ENCODE measurements at regions not wholly inside any gene's neighbourhood (a gene's known extent, or its start where the extent isn't known, plus 50 kb on each side); places are given as distances from the start of the nearest gene placed in this dataset.

DNA sequence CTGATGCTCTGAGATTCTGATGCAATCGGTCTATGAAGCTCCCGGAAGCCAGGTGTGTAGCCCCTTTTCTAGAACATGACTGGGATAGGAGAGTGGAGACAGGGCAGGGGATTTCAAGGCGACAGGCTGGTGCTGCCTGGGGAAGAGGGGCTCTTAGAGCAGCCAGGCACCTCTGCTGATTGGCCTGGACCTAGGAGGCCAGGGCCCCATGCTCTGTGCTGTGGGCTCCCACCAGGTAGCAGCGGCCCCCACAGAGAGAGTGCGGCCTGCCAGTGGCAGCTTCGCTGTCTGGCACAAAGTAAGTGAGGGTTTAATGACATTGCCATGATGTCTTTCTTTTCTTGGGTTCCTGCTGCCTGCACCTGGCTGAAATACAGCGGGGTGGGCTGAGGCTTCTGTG lies 99.4 kb upstream of the PODXL start:
- Mint-ChIP-seq H3K27ac (no peak overlapping the region), H3K4me3 (no peak overlapping the region)

DNA sequence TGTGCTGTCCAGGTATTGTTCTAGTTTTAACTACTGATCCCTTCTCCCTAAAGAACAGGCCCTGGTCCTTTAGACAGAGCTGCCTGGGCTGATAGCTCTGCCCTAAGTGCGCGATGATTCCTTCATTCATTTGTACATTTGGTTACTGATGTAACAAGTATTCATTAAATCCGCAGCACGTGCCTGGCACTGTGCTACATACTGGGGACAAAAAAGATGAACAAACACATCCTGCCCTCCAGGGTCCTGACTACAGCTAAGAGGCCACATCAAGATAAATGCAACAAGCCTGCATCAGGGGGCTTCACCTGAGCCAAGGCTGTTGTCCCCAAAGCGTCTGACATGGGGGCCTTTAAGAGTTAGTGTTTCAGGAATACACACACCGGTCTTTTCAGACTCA lies 99.0 kb upstream of the PODXL start:
- H3K4me1 Mint-ChIP-seq (ENCODE audit: low read depth) = no peaks in the 10 kb centered on the region
- no peak overlapping the region for H3K27ac Mint-ChIP-seq
- peaks cover 7% of the 10 kb centered on the region for H3K27me3 Mint-ChIP-seq (ENCODE audit: insufficient read depth)
- H3K36me3 Mint-ChIP-seq (ENCODE audit: low read depth) = no peaks in the 10 kb centered on the region
- DNase-seq (ENCODE audit: low spot score) = no peak
- no peaks in the 10 kb centered on the region for H3K9me3 Mint-ChIP-seq
- intact Hi-C loops (cut with micrococcal nuclease) = loop anchor here (2.0 kb wide), 1 partner anchor 109 kb away; no protein-coding TSS in a partner anchor
- no peak overlapping the region for H3K4me3 Mint-ChIP-seq

More for the DNA sequence above, 99.4 kb upstream of the PODXL start:
- H3K9me3 Mint-ChIP-seq = no peaks in the 10 kb centered on the region
- peaks cover 7% of the 10 kb centered on the region for H3K27me3 Mint-ChIP-seq (ENCODE audit: insufficient read depth)
- no peak for DNase-seq (ENCODE audit: low spot score)
- intact Hi-C loops (cut with micrococcal nuclease) = loop anchor here (2.0 kb wide), 1 partner anchor 109 kb away; no protein-coding TSS in a partner anchor
- H3K36me3 Mint-ChIP-seq (ENCODE audit: low read depth) = no peaks in the 10 kb centered on the region
- no peaks in the 10 kb centered on the region for H3K4me1 Mint-ChIP-seq (ENCODE audit: low read depth)

DNA sequence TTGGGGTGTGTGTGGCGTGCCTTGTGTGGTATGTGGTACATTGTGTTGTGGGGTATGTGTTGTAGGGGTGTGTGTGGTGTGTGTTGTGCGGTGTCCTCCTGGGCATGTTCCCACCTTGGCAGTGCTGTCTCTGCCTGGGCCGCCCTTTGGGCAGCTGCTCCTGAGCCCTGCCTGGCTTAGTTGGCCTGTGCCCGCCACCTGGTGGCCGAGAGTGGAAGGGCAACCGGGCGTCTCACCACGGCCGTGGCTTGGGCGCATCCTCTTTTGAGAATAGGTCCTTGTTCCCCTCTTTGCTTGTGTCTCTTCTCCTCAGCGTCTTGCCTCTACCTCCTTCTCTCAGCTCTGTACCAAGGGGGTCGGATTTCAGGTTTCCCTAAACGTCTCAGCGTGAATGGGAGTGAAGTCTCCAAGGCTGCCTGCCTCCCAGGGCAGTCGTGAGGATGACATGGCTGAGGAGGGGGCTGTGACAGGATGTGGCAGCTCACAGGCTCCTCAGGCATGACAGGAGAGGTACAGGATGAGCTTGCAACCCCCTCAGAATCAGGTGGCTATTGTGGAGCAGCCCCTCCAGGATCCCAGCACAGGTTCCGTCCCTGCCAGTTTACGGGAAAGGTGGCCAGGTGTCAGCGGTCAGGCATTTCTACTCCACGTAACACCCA lies 98.4 kb upstream of the PODXL start:
- Mint-ChIP-seq H3K4me1 (ENCODE audit: low read depth) (no peaks in the 10 kb centered on the region), H3K27me3 (ENCODE audit: insufficient read depth) (peaks cover 7% of the 10 kb centered on the region), H3K4me3 (no peak overlapping the region), H3K9me3 (no peaks in the 10 kb centered on the region), H3K27ac (no peak overlapping the region), H3K36me3 (ENCODE audit: low read depth) (no peaks in the 10 kb centered on the region)
- intact Hi-C loops (cut with micrococcal nuclease) = loop anchor here (1.0 to 2.0 kb wide), 2 partner anchors 108 to 146 kb away; no protein-coding TSS in a partner anchor
- DNase-seq (ENCODE audit: low spot score) = peak; percentile 63

- peaks cover 7% of the 10 kb centered on the region for H3K27me3 Mint-ChIP-seq (ENCODE audit: insufficient read depth)
Observed at GRCh38 chr7:131654249-131654558, 97.8 kb upstream of the PODXL start.

GRCh38 chr7:131653418-131654248 lies 97.2 kb upstream of the PODXL start:
- no peak overlapping the region for H3K27ac Mint-ChIP-seq
- no peaks in the 10 kb centered on the region for H3K36me3 Mint-ChIP-seq (ENCODE audit: low read depth)
- DNase-seq (ENCODE audit: low spot score) = no peak
- no peaks in the 10 kb centered on the region for H3K9me3 Mint-ChIP-seq
- no peaks in the 10 kb centered on the region for H3K4me1 Mint-ChIP-seq (ENCODE audit: low read depth)
- peaks cover 9% of the 10 kb centered on the region for H3K27me3 Mint-ChIP-seq (ENCODE audit: insufficient read depth)
- no peak overlapping the region for H3K4me3 Mint-ChIP-seq
- intact Hi-C loops (cut with micrococcal nuclease) = loop anchor here (1.0 to 2.0 kb wide), 2 partner anchors 107 to 145 kb away; no protein-coding TSS in a partner anchor

More at GRCh38 chr7:131654249-131654558, 97.8 kb upstream of the PODXL start:
- Mint-ChIP-seq H3K9me3 (no peaks in the 10 kb centered on the region), H3K27ac (no peak overlapping the region), H3K4me1 (ENCODE audit: low read depth) (no peaks in the 10 kb centered on the region), H3K4me3 (no peak overlapping the region), H3K36me3 (ENCODE audit: low read depth) (no peaks in the 10 kb centered on the region)
- no peak for DNase-seq (ENCODE audit: low spot score)
- intact Hi-C loops (cut with micrococcal nuclease) = loop anchor here (1.0 to 2.0 kb wide), 2 partner anchors 107 to 146 kb away; no protein-coding TSS in a partner anchor

GRCh38 chr7:131652934-131653333 lies 96.5 kb upstream of the PODXL start:
- H3K4me1 Mint-ChIP-seq (ENCODE audit: low read depth) = no peaks in the 10 kb centered on the region
- H3K9me3 Mint-ChIP-seq = no peaks in the 10 kb centered on the region
- H3K27ac Mint-ChIP-seq = no peak overlapping the region
- H3K27me3 Mint-ChIP-seq (ENCODE audit: insufficient read depth) = peaks cover 8% of the 10 kb centered on the region
- H3K36me3 Mint-ChIP-seq (ENCODE audit: low read depth) = no peaks in the 10 kb centered on the region
- DNase-seq (ENCODE audit: low spot score) = no peak
- intact Hi-C loops (cut with micrococcal nuclease) = no loop called here
- H3K4me3 Mint-ChIP-seq = no peak overlapping the region

DNA sequence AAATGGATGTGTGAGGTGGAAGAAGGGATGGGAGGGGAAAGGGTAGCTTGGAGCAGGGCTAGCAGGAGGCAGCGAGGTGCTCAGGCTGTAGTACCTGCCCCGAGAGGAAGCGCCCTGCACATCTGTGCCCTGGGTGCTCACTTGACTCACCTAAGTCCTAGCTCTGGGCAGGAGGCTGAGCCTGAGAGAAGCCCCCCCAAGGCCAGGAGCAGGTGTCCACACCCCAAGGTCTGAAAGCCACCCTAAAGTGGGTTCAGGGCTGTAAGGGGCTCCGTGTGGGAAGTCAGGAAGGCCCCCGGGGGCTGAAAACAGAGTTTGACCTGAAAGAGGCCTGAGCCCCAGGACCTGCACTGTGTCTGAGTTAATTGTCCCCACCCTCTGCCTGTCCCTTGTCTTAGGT lies 95.8 kb upstream of the PODXL start:
- no peak for DNase-seq (ENCODE audit: low spot score)
- H3K36me3 Mint-ChIP-seq (ENCODE audit: low read depth) = no peaks in the 10 kb centered on the region
- H3K27me3 Mint-ChIP-seq (ENCODE audit: insufficient read depth) = peaks cover 8% of the 10 kb centered on the region
- no peaks in the 10 kb centered on the region for H3K9me3 Mint-ChIP-seq
- no peaks in the 10 kb centered on the region for H3K4me1 Mint-ChIP-seq (ENCODE audit: low read depth)
- intact Hi-C loops (cut with micrococcal nuclease) = no loop called here
- H3K27ac Mint-ChIP-seq = no peak overlapping the region
- no peak overlapping the region for H3K4me3 Mint-ChIP-seq

DNA sequence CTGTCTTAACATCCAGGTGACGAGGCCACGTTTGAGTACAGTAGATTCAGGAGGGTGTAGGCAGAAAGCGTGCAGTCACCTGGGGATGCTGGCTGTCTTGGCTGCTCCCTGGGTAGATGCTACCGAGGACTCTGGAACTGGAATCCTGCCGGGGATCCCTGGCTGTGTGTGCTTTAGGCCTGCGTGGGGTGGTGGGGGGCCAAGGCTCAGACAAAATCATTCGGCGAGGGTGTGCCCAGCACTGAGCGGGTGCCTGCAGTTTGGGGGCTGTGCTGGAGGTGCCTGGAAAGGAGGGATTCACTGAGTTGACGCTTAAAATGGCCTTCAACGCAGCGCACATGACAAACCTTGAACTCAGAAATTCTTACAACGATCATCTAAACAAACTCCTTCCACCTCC lies 93.5 kb upstream of the PODXL start:
- no peak for DNase-seq (ENCODE audit: low spot score)
- Mint-ChIP-seq H3K36me3 (ENCODE audit: low read depth) (no peaks in the 10 kb centered on the region), H3K27ac (no peak overlapping the region), H3K4me1 (ENCODE audit: low read depth) (no peaks in the 10 kb centered on the region), H3K4me3 (no peak overlapping the region), H3K9me3 (no peaks in the 10 kb centered on the region), H3K27me3 (ENCODE audit: insufficient read depth) (peaks cover 6% of the 10 kb centered on the region)
- intact Hi-C loops (cut with micrococcal nuclease) = no loop called here

GRCh38 chr7:131649003-131649541 lies 92.6 kb upstream of the PODXL start:
- no peaks in the 10 kb centered on the region for H3K4me1 Mint-ChIP-seq (ENCODE audit: low read depth)
- peaks cover 6% of the 10 kb centered on the region for H3K27me3 Mint-ChIP-seq (ENCODE audit: insufficient read depth)
- no peak for DNase-seq (ENCODE audit: low spot score)
- intact Hi-C loops (cut with micrococcal nuclease) = no loop called here
- no peak overlapping the region for H3K4me3 Mint-ChIP-seq
- no peak overlapping the region for H3K27ac Mint-ChIP-seq
- H3K9me3 Mint-ChIP-seq = no peaks in the 10 kb centered on the region
- H3K36me3 Mint-ChIP-seq (ENCODE audit: low read depth) = no peaks in the 10 kb centered on the region

DNA sequence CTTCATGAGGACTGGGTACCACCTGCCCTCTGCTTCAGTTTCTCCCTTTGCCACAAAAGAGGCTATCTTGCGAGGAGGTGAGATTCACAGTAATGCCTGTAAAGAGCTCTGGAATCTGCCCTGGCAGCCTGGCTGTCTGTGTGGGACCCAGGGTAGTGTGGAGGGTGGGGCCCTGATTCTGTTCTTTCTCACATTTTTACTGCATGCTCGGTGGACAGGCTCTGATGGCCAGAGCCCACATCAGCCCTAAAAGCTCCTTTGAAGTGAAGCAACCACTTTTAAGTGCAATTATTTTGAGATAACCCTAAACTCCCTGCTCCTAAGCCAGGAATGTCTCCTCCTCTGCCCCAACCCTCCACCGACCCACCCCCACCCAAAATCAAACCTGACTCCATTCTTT lies 92.1 kb upstream of the PODXL start:
- intact Hi-C loops (cut with micrococcal nuclease) = no loop called here
- H3K4me1 Mint-ChIP-seq (ENCODE audit: low read depth) = no peaks in the 10 kb centered on the region
- no peak overlapping the region for H3K27ac Mint-ChIP-seq
- H3K36me3 Mint-ChIP-seq (ENCODE audit: low read depth) = no peaks in the 10 kb centered on the region
- H3K27me3 Mint-ChIP-seq (ENCODE audit: insufficient read depth) = peaks cover 4% of the 10 kb centered on the region
- DNase-seq (ENCODE audit: low spot score) = no peak
- H3K4me3 Mint-ChIP-seq = no peak overlapping the region
- no peaks in the 10 kb centered on the region for H3K9me3 Mint-ChIP-seq

- Mint-ChIP-seq H3K4me3 (no peak overlapping the region), H3K4me1 (ENCODE audit: low read depth) (no peaks in the 10 kb centered on the region), H3K36me3 (ENCODE audit: low read depth) (no peaks in the 10 kb centered on the region), H3K9me3 (no peaks in the 10 kb centered on the region), H3K27me3 (ENCODE audit: insufficient read depth) (peaks cover 4% of the 10 kb centered on the region), H3K27ac (no peak overlapping the region)
- intact Hi-C loops (cut with micrococcal nuclease) = no loop called here
- DNase-seq (ENCODE audit: low spot score) = no peak
Observed at GRCh38 chr7:131646203-131646602, 89.8 kb upstream of the PODXL start.

DNA sequence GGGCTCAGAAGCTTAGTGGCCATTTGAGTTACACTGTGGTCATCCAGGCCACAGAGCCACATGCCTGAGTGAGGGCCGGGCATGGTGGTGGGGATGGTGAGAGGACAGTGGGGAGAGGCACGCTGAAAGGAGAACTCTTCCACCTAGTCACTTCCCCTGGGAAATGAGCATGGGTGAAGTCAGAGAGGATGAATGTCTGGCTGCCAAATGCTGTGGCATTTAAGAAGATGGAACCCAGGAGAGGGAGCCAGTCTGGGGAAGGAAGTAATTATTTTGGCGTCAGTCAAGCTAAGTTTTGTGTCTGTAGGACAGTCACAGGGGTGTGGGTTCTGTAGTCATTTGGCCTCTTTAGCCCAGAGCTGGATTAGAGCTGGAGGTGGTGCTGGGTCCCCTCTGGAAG lies 86.0 kb upstream of the PODXL start:
- Mint-ChIP-seq H3K27ac (no peak overlapping the region), H3K9me3 (no peaks in the 10 kb centered on the region), H3K4me3 (no peak overlapping the region), H3K36me3 (ENCODE audit: low read depth) (no peaks in the 10 kb centered on the region), H3K27me3 (ENCODE audit: insufficient read depth) (no peaks in the 10 kb centered on the region), H3K4me1 (ENCODE audit: low read depth) (no peaks in the 10 kb centered on the region)
- no peak for DNase-seq (ENCODE audit: low spot score)
- intact Hi-C loops (cut with micrococcal nuclease) = no loop called here

DNA sequence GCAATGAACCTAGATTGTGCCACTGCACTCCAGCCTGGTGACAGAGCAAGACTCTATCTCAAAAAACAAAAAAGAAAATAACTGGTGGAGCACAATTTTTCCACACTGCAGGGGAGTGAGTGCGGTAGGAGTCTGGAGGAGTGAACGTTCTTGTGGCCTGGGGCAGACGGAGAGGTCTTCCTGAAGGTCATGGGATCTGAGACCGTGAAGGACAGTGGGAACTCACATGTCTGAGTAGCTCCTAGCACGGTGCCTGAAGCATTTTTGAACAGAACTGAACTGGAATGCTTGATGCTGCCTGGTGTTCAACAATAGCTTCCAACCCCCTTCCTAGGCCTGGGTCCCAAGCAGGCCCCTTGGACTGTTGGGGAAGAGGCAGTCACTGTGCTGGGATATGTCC lies 84.3 kb upstream of the PODXL start:
- intact Hi-C loops (cut with micrococcal nuclease) = no loop called here
- Mint-ChIP-seq H3K27me3 (ENCODE audit: insufficient read depth) (no peaks in the 10 kb centered on the region), H3K27ac (no peak overlapping the region), H3K4me3 (no peak overlapping the region), H3K36me3 (ENCODE audit: low read depth) (no peaks in the 10 kb centered on the region), H3K4me1 (ENCODE audit: low read depth) (no peaks in the 10 kb centered on the region), H3K9me3 (no peaks in the 10 kb centered on the region)
- DNase-seq (ENCODE audit: low spot score) = no peak

Measured in activated T-helper 1 cell treated with anti-CD3 and anti-CD28 coated beads, Interleukin-12 subunit alpha, Interleukin-12 subunit beta, Interleukin-2, Interleukin-4 antibody, amounts not matched to agents 30 ng/mL and 10 ng/mL and 1 ng/mL, durations not matched to agents 14 hours and 24 hours and 36 hours (primary cell).